HG03045 (cell line): ENCODE measurements at regions not wholly inside any gene's neighbourhood (a gene's known extent, or its start where the extent isn't known, plus 50 kb on each side); places are given as distances from the start of the nearest gene placed in this dataset.

ENCODE experiments used
- ATAC-seq: cut with Tn5 transposase; IDR thresholded peaks from one replicate; pipeline ENCODE4 v1.9.1; 2021; ENCODE audit warnings: mild to moderate bottlenecking, moderate library complexity; ENCODE audit not compliant: unreplicated experiment

DNA sequence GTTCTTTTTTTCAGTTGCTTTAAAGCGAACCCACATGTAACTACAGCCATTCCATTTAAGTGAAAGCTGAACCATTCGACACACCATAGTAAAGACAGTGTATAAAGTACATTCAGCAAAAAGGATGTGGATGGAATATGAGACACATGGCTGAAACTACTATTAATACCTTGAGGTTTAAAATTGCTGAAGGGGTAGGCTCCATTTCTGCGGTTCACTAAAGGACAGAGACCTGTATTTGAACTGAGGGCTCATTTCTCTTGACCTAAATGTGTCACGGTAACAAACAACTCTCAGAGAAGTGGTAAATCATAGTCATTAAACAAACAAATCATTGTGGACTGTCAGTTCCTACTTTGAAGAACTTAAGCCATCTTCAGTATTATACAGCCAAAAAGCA lies 1085.6 kb upstream of the TENM3 start:
- ATAC-seq, result no peak

DNA sequence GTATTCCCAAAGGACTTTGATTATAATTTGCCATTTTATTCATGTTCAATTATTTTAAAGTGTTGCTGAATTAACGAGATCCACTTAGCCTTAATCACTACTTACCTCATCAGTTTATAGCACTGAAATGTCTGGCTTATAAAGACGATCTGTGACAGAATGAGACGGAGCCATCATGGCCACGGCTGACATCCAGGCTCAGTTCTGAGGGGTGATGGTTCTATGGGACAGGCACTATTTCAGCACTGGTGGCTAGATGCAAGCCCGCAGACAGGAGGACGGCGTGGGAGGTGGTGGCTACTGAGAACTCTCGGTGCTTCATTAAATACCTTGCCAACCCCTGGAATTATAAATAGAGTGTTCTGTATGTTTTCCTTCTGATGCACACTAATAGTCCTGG lies 1084.2 kb upstream of the TENM3 start:
- no peak for ATAC-seq

- no peak for ATAC-seq
These were observed 1081.5 kb upstream of the TENM3 start for GRCh38 chr4:181161669-181162068.

DNA sequence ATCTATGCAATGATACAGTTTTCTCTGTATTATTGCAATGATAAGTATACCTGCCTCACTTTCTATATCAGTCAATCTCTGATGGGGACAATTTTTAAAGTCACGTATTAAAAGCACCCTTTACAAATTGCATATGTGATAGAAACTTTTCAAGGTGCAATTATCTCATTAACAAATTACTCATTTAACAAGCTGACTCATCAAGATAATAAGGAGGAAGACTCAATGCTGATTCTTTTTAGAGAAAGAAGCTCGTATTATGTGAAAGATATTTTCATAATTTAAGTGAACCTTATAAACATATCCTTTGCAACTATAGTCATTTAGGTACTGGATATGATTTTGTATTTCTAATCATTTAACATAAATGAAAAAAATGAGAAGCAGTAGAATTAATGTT lies 1080.9 kb upstream of the TENM3 start:
- ATAC-seq, result no peak

DNA sequence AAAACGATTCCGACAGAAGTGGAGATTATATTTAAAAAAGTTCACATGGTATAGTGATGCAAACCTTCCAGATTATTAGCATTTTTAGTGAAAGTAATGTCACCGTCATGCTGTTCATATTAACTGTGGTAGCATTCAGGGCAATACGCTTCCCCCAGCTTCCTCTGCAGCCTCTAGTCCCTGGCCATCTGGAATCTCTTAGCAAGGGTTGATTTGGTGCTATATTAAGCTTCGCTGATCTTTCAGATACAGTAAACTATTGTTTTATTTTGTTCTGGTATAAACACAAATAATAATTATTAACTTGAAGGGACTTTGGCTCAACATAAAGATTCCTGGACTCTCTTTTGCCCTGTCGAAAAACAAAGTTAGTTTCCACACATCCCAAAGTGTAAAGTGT lies 1080.5 kb upstream of the TENM3 start:
- no peak for ATAC-seq

DNA sequence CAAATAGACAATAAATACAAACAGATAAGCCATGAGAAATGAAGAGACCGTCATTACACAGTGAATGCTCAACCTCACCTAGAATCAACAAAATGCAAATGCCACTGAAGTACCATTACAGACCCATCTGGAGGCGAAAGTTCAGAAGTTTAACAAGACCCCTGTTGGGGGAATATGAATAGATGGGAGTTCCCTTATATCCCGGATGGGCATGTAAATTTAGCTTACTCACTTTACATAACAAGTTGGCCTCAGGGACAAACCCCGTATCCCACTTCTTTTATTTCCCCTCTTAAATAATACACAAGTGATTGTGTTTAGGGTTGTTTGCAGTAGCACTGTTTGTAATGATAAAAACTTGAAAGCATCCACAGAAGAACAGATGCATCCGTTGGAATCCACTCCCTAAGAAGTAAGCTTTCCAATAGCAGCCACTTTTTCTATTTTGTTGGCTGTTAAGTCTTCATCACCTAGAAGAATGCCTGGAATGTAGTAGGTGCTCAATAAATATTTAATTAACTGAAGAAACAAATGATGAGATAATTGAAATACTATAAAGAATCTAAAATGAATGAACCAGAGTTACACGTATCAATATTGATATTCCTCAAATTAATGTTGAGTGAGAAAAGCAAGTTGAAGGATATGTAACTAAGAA lies 1076.3 kb upstream of the TENM3 start:
- no peak for ATAC-seq

GRCh38 chr4:181168011-181168805 lies 1075.0 kb upstream of the TENM3 start:
- no peak for ATAC-seq

- ATAC-seq, result no peak
These were observed 1070.2 kb upstream of the TENM3 start for GRCh38 chr4:181173046-181173445.

DNA sequence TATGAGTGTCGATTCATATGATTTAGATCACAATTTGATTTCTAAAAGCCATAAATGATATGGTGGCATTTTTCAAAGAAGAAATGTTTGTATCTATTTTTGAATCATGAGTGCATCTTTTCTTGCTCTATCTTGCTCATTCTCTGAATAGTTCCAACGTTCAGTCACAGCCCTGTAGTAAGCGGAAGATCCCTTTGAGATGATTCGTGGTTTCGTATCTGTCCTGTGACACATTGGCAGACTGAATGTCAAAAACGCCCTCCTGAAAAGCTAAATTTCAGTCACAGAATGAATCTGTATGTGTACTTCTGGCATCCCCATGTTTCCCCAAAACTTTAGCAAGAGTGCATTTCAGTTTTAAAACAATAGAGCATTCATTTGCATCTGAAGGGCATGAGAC lies 1066.9 kb upstream of the TENM3 start:
- ATAC-seq, result no peak

DNA sequence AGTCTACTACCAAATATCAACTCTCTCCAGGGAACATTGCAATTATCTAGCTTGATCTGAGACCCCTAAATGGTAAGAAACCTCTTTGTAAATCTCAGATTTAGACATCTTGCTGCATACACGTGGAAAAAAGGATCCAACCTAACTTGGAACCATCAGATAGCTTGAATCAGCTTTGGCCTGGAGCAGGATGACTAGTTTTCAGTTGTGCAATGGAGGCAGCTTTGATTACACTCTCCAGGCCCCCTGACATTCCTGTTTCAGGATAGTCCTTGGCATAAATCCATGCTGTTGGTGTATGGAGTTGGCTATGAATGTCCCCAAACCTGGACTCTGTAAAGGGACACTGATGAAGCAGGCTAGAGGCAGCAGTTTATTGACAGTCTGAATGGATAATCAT lies 1061.9 kb upstream of the TENM3 start:
- no peak for ATAC-seq

DNA sequence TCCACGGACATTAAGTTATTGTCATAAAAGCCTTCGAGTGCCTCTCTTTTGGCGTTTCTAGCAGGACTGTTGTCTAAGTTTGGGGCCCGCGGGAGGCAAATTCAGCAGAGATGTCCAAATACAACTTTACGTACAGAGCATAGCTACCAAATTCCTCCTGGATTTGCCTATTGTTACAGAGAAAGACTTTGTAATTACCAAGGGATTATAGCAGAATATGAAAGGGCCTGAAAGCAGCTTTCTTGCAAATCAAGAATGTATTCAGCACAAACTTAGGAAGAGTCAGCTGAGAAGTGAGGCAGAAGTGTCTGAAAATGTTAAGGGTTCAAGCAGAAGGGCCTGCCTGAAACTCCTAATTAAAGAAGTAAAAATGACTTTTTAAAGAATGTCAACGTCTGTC lies 1053.5 kb upstream of the TENM3 start:
- ATAC-seq, result no peak

- ATAC-seq, result no peak
These were observed 1049.9 kb upstream of the TENM3 start for GRCh38 chr4:181193131-181193930.

- ATAC-seq, result no peak
These were observed 1049.1 kb upstream of the TENM3 start for GRCh38 chr4:181194096-181194495.

DNA sequence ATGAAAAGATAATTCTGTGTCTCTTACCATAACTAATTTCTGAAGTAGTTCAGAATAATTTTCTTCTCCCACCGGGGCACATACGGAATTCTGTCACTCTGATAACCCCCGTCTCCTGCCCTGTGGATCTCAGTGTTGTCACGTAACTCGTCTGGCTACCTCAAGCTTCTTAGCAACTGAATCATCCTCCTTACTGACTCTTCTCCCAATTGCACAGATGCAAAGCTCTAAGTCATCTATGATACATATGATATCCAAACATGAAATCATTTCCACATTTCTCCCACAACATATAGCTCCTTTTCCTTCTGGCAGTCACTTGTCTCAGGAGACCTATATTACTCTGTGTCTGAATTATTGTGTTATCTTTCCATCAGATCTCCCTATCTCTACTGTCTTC lies 1043.1 kb upstream of the TENM3 start:
- no peak for ATAC-seq

GRCh38 chr4:181202240-181202639 lies 1041.0 kb upstream of the TENM3 start:
- ATAC-seq, result no peak

DNA sequence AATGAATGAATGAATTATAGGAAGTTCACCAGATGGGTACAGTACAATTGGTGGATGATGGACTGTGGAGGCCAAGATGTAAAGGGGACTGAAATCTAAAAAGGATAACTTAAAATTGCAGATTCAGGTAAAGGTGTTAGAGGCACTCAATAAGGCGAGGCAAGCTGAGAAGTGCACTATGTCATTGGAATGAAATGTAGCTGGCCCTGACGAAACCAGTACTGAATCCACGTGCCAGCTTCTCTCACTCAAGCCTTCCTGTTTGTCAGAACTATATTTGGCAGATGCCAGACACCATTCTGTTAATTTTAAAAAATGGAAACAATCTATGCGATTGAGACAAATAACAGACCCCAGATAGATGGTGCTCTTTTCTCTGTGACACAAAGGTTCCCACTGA lies 1039.1 kb upstream of the TENM3 start:
- no peak for ATAC-seq

DNA sequence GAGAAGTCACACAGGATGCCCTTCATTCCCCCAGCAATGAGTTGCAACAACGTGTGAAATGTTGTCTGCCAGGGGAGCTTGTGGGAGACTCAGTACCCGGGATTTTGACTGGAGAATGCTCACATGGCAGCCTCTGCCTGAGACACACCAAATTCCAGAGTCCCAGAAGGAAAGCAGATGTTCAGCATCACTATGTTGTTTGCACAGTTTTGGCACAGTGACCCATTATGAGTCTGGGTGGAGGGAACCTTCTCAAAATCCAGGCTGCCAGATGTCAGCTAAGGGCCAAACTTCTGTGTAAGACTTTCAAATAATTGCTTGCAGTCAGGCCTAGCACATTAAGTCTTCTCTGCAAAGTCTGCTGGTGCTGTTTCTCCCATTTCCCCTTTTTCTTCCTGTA lies 1029.7 kb upstream of the TENM3 start:
- ATAC-seq, result no peak

DNA sequence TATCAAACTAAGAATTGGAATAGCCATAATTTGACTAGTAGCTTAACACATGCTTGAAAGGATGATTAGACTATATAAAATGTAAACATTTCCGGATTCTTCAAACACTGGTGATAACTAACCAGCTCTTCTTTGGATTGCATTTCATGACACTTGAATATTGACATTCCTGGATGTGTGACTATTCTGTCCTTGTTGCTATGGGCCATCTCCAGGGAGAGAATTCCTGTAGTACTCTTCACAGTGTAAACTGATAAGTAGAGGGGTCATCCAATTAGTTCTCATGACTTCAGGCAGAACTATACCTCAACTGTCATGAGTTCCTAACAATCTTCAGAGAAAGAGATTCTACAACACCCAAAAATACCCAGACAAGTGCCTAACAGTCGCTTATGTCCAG lies 1026.7 kb upstream of the TENM3 start:
- ATAC-seq, result no peak

DNA sequence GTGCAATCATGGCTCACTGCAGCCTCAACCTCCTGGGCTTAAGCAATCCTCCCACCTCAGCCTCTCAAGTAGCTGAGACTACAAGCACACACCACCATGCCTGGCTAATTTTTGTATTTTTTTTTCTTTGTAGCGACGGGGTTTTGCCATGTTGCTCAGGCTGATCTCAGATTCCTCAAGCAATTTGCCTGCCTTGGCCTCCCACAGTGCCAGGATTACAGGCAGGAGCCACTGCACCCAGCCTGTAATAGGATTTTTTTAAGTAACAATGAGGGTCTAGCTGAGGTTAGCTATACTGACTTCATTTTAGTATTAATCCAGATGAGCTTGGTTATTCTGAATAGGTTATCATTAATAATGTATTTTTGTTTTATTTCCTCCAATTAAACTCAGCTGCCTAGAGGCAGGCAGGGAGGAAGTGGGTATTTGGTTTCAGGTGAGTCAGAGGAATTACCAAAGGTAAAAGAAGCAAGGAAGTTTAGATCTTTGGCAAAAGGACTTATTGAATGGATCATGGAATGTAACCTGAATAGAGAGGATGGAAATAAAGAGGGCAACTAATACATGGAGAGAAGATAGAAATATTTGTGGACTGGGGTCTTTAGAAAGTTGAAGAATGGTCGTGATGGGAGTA lies 1023.3 kb upstream of the TENM3 start:
- no peak for ATAC-seq

DNA sequence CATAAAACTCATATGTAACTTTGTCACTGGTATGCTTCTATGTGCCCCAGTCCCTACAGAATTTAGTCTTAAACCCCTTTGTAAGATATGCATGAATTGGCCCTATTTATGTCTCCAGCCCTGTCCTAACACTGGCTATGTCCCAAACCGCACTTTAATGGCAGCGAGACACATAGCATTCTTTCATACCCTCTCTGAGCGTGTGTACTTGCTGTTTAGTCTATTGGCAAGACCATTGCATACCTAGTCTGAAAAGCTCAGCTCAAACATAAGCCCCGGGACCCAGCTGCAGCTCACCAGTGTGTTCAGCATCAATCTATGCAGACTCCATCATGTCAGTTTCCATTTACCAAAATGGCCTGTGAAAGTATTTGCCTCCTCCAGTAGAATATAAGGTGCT lies 1018.4 kb upstream of the TENM3 start:
- ATAC-seq, result no peak

DNA sequence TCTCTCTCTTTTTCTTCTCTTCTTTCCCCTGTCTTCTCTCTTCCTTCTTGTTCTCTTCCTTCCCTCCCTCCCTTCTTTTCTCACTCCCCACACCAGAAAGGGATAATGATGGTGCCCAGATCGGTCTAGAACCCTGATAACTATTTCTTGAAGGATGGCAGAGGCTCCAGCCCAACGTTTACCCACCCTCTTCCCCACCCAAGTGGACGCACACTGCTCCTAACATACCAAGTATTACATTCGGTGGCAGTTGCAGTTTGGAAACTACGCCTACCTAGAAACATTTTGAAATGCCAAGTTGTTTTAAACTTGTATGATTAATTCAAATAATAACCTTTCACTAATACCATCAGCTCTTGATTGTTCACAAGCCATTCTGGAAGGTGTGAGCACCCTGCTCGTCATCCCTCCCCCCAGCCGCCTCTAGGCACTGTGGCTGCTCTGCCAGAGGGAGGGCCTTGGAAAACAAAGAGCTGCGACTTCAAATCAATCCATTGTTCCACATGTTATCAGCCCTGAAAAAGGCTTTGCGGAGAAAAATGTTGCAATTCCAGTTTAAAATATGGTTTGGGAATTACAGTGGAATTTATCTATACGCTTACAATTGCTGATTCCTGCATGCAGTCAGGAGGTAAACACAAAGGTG lies 1017.5 kb upstream of the TENM3 start:
- no peak for ATAC-seq
